Kidney epithelial cell (primary cell): ENCODE measurements at regions not wholly inside any gene's neighbourhood (a gene's known extent, or its start where the extent isn't known, plus 50 kb on each side); places are given as distances from the start of the nearest gene placed in this dataset.
A peak's percentile ranks its signal among the peaks of the same experiment; 100 is the strongest.

Source experiments
- DNase-seq: peaks from one replicate; pipeline ENCODE4 v3.0.0-alpha.2; 2010; ENCODE audit warnings: low read depth
- H3K27me3 ChIP-seq: 2 replicates; pipeline ENCODE4 v1.6.0; 2011; ENCODE audit warnings: low read length; ENCODE audit not compliant: control insufficient read depth, insufficient read depth
- H3K36me3 ChIP-seq: 2 replicates; pipeline ENCODE4 v1.5.1; 2011; ENCODE audit warnings: low read length; ENCODE audit not compliant: control insufficient read depth, insufficient read depth
- H3K4me3 ChIP-seq: 2 replicates; pipeline ENCODE4 v1.5.1; 2011; ENCODE audit warnings: low read depth, mild to moderate bottlenecking, control low read depth, low read length
- CTCF ChIP-seq: IDR thresholded peaks from 2 replicates; pipeline ENCODE4 v1.5.1; 2011; ENCODE audit warnings: mild to moderate bottlenecking, moderate library complexity, low read length, control low read depth, inconsistent platforms; ENCODE audit not compliant: insufficient read depth, poor library complexity, severe bottlenecking

GRCh38 chr6:147033267-147033666, 170.9 kb upstream of the STXBP5 start:
- no peak overlapping the region for H3K4me3 ChIP-seq
- TF ChIP-seq CTCF = no peak
- no peaks in the 10 kb centered on the region for H3K36me3 ChIP-seq
- DNase-seq = peak; percentile 5
- no peaks in the 10 kb centered on the region for H3K27me3 ChIP-seq

GRCh38 chr6:147035886-147036285, 168.3 kb upstream of the STXBP5 start:
- no peaks in the 10 kb centered on the region for H3K27me3 ChIP-seq

GRCh38 chr6:147037881-147038280, 166.3 kb upstream of the STXBP5 start:
- Histone ChIP-seq H3K4me3 (no peak overlapping the region), H3K36me3 (no peaks in the 10 kb centered on the region)
- TF ChIP-seq CTCF = no peak

More at GRCh38 chr6:147035886-147036285, 168.3 kb upstream of the STXBP5 start:
- no peak for TF ChIP-seq CTCF
- no peak for DNase-seq
- Histone ChIP-seq H3K4me3 (no peak overlapping the region), H3K36me3 (no peaks in the 10 kb centered on the region)

GRCh38 chr6:147040121-147040910, 163.9 kb upstream of the STXBP5 start:
- no peak for TF ChIP-seq CTCF
- Histone ChIP-seq H3K36me3 (no peaks in the 10 kb centered on the region), H3K4me3 (no peak overlapping the region), H3K27me3 (no peaks in the 10 kb centered on the region)
- no peak for DNase-seq

More at GRCh38 chr6:147037881-147038280, 166.3 kb upstream of the STXBP5 start:
- no peaks in the 10 kb centered on the region for H3K27me3 ChIP-seq
- no peak for DNase-seq

- DNase-seq = no peak
- Histone ChIP-seq H3K27me3 (no peaks in the 10 kb centered on the region), H3K36me3 (no peaks in the 10 kb centered on the region), H3K4me3 (no peak overlapping the region)
- no peak for TF ChIP-seq CTCF
Observed at GRCh38 chr6:147042679-147043078, 161.5 kb upstream of the STXBP5 start.
